Left ventricle myocardium inferior (tissue), 1 donor: ENCODE measurements at regions not wholly inside any gene's neighbourhood (a gene's known extent, or its start where the extent isn't known, plus 50 kb on each side); places are given as distances from the start of the nearest gene placed in this dataset.
"Not testable (repeated sequence)": the region's sequence is repeated elsewhere in the genome, so short reads cannot be mapped to it uniquely, and the experiment has no call there.

Source experiments
- DNase-seq: peaks from one replicate; pipeline ENCODE4 v3.0.0-alpha.2; 2020
- H3K27ac ChIP-seq: fragments of 200-600 bp; replicated peaks from 2 replicates; pipeline ENCODE4 v1.8.0; 2021
- H3K27me3 ChIP-seq: fragments of 200-600 bp; 2 replicates; pipeline ENCODE4 v1.8.0; 2021; ENCODE audit warnings: low read depth
- H3K36me3 ChIP-seq: fragments of 200-600 bp; 2 replicates; pipeline ENCODE4 v1.8.0; 2021
- H3K4me1 ChIP-seq: fragments of 200-600 bp; 2 replicates; pipeline ENCODE4 v1.8.0; 2021
- H3K4me3 ChIP-seq: fragments of 200-600 bp; 2 replicates; pipeline ENCODE4 v1.8.0; 2021; ENCODE audit warnings: mild to moderate bottlenecking, moderate library complexity
- H3K9me3 ChIP-seq: fragments of 200-600 bp; replicated peaks from 2 replicates; pipeline ENCODE4 v1.8.0; 2021
- intact Hi-C: fragments of 100-400 bp; cut with micrococcal nuclease; formaldehyde crosslinking; loops from one replicate; pipeline ENCODE4 v1.11.0; 2022
- TF ChIP-seq, protein P1 (sequence below): fragments of 200-600 bp; IDR thresholded peaks from 2 replicates; pipeline ENCODE4 v1.8.0; 2021; ENCODE audit warnings: antibody characterized with exemption, mild to moderate bottlenecking, borderline replicate concordance
- donor health status: DM: no; HTN: yes; CAD: no; lungs with severe emphysema.

- Histone ChIP-seq H3K36me3 (no peaks in the 10 kb centered on the region), H3K27ac (no peak overlapping the region), H3K4me3 (no peak overlapping the region), H3K4me1 (peaks cover 8% of the 10 kb centered on the region), H3K27me3 (no peaks in the 10 kb centered on the region), H3K9me3 (no peaks in the 10 kb centered on the region)
- DNase-seq: no peak
- intact Hi-C loops: no loop called here
- TF ChIP-seq, protein P1, sequence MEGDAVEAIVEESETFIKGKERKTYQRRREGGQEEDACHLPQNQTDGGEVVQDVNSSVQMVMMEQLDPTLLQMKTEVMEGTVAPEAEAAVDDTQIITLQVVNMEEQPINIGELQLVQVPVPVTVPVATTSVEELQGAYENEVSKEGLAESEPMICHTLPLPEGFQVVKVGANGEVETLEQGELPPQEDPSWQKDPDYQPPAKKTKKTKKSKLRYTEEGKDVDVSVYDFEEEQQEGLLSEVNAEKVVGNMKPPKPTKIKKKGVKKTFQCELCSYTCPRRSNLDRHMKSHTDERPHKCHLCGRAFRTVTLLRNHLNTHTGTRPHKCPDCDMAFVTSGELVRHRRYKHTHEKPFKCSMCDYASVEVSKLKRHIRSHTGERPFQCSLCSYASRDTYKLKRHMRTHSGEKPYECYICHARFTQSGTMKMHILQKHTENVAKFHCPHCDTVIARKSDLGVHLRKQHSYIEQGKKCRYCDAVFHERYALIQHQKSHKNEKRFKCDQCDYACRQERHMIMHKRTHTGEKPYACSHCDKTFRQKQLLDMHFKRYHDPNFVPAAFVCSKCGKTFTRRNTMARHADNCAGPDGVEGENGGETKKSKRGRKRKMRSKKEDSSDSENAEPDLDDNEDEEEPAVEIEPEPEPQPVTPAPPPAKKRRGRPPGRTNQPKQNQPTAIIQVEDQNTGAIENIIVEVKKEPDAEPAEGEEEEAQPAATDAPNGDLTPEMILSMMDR: no peak
Measured at GRCh38 chr6:92687278-92687677, 732.1 kb downstream of the EPHA7 start.

GRCh38 chr6:92684386-92684785 lies 735.0 kb downstream of the EPHA7 start:
- Histone ChIP-seq H3K36me3 (no peaks in the 10 kb centered on the region), H3K9me3 (no peaks in the 10 kb centered on the region), H3K4me3 (no peak overlapping the region), H3K27me3 (no peaks in the 10 kb centered on the region), H3K27ac (no peak overlapping the region), H3K4me1 (no peaks in the 10 kb centered on the region)
- TF ChIP-seq, protein P1: no peak
- DNase-seq: no peak
- intact Hi-C loops: no loop called here

- Histone ChIP-seq H3K27me3 (no peaks in the 10 kb centered on the region), H3K9me3 (no peaks in the 10 kb centered on the region), H3K27ac (no peak overlapping the region), H3K4me3 (no peak overlapping the region), H3K36me3 (no peaks in the 10 kb centered on the region), H3K4me1 (no peaks in the 10 kb centered on the region)
- TF ChIP-seq, protein P1: no peak
- DNase-seq: no peak
- intact Hi-C loops: no loop called here
Measured at GRCh38 chr6:92683748-92684147, 735.6 kb downstream of the EPHA7 start.

GRCh38 chr6:92682516-92683398 lies 736.6 kb downstream of the EPHA7 start:
- no peaks in the 10 kb centered on the region for H3K27me3 ChIP-seq
- no peaks in the 10 kb centered on the region for H3K4me1 ChIP-seq
- DNase-seq: no peak
- H3K36me3 ChIP-seq: no peaks in the 10 kb centered on the region
- H3K9me3 ChIP-seq: no peaks in the 10 kb centered on the region
- H3K27ac ChIP-seq: no peak overlapping the region
- TF ChIP-seq, protein P1: no peak
- intact Hi-C loops: no loop called here
- no peak overlapping the region for H3K4me3 ChIP-seq

DNA sequence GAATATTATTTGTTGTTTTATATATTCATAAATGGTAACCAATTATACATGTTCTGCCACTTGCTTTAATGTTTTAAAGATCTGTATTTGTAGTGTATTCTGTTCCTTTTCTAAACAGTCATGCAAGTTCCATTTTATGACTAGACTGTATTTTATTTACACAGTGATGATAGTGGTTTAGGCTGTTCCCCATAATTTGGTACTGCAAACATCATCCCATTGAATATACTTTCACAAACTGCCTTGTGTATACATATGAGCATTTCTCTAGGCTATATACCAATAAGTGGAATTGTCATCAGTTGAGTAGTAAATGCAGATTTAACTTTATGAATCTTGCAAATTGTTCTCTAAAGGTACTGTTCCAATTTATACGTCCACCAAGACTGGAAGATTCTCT lies 738.0 kb downstream of the EPHA7 start:
- no peaks in the 10 kb centered on the region for H3K36me3 ChIP-seq
- TF ChIP-seq, protein P1: no peak
- no peaks in the 10 kb centered on the region for H3K27me3 ChIP-seq
- DNase-seq: no peak
- intact Hi-C loops: no loop called here
- H3K27ac ChIP-seq: no peak overlapping the region
- no peak overlapping the region for H3K4me3 ChIP-seq
- no peaks in the 10 kb centered on the region for H3K9me3 ChIP-seq
- no peaks in the 10 kb centered on the region for H3K4me1 ChIP-seq

DNA sequence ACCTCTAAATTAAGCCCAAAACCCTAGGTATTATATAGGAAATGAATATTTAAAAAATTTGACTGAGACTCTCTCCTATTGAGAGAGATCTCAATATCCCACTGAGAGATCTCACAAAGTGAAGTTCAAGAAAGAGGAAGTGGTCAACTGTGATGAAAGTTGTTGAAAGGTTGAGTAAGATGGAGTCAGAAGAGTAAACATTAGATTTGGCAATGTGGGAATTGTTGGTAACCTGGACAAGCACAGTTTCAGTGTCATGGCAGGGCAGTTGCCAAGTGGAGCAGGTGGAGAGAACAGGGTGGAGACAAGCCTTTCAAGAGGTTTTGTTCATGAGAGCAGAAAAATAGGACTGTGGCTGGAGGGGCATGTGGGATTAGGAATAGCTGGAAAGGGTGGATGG lies 747.9 kb downstream of the EPHA7 start:
- H3K27ac ChIP-seq, H3K4me3 ChIP-seq, H3K36me3 ChIP-seq, DNase-seq, H3K27me3 ChIP-seq, H3K4me1 ChIP-seq, H3K9me3 ChIP-seq, intact Hi-C loops: not testable (repeated sequence)
